HFF-Myc (cell line): ENCODE measurements at regions not wholly inside any gene's neighbourhood (a gene's known extent, or its start where the extent isn't known, plus 50 kb on each side); places are given as distances from the start of the nearest gene placed in this dataset.

Experiments
- DNase-seq: peaks from one replicate; pipeline ENCODE4 v3.0.0-alpha.2; 2011; ENCODE audit warnings: low read depth; ENCODE audit errors: extremely low read depth
- H3K4me3 ChIP-seq: replicated peaks from 2 replicates; pipeline ENCODE4 v1.5.1; 2011; ENCODE audit warnings: low read depth, mild to moderate bottlenecking, control low read depth, low read length
- CTCF ChIP-seq: IDR thresholded peaks from 2 replicates; pipeline ENCODE4 v1.5.1; 2012; ENCODE audit warnings: mild to moderate bottlenecking, low read depth, low read length, control low read depth; ENCODE audit errors: missing control alignments

DNA sequence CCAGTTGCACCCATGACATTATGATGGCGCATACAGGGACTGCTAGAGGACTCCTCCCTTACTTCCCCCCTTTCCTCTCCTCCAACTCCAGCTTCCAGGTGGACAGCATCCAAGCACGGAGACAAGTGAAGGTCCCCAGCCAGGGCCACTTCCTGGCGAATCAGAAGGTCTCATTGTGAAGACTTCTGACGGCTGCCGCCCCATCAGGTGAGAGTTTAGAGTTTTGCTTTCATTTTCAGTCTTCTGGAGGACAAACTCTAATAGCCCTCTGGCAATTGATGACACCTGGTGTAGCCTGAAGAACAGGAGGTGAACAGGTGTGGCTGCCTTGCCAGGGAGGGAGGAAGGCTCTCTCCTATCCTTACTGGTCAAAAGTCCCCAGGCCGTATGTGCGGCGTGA lies 77.3 kb upstream of the KCNH7 start:
- TF ChIP-seq CTCF: no peak
- DNase-seq: no peak
- no peak overlapping the region for H3K4me3 ChIP-seq

GRCh38 chr2:162914161-162914560 lies 75.6 kb upstream of the KCNH7 start:
- DNase-seq: no peak
- H3K4me3 ChIP-seq: no peak overlapping the region
- no peak for TF ChIP-seq CTCF

DNA sequence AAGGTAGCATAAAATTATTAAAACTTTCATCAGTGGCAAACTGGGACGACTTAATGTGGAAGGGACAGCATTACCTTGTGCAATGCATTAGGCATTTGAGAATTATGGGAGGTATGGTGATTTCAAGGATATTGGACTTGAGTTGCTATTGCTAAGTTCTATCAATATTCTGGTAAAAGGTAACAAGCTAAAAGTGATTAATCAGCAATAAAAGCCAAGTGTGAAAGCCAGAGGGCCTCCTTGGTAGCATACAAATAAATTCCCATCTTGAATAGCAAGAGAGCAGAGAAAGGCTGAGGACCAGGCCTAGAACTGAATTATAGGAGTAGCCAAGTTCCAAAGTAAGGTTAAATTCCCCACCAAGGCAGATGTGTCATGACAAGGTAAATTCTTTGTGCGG lies 74.2 kb upstream of the KCNH7 start:
- DNase-seq: no peak
- no peak for TF ChIP-seq CTCF
- H3K4me3 ChIP-seq: no peak overlapping the region

GRCh38 chr2:162908567-162908966 lies 70.0 kb upstream of the KCNH7 start:
- no peak overlapping the region for H3K4me3 ChIP-seq
- no peak for TF ChIP-seq CTCF
- DNase-seq: no peak

GRCh38 chr2:162890690-162891311 lies 52.2 kb upstream of the KCNH7 start:
- peak; percentile 69 for TF ChIP-seq CTCF
- peak; percentile 9 for DNase-seq
- no peak overlapping the region for H3K4me3 ChIP-seq

DNA sequence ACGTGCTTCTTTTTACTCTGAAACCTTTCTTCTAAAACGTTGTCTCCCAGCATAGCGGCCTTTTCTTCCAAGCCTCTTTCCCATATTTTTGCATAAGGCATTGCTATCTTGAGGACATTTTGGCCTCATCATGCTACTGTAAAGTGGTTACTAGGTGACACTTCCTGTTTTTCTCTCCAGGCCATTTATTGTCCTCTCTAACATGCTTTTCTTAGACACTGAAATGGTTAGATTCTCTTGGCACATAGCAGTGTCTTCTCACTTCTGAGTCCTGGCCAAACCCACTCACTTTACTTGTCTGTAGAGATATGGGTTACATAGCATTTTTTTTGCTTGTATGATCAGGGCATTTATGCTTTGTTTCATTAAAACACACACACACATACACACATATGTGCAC lies 50.1 kb upstream of the KCNH7 start:
- no peak overlapping the region for H3K4me3 ChIP-seq
- no peak for DNase-seq
- TF ChIP-seq CTCF: no peak
